ENCODE measurements at regions not wholly inside any gene's neighbourhood (a gene's known extent, or its start where the extent isn't known, plus 50 kb on each side); places are given as distances from the start of the nearest gene placed in this dataset.

- TF ChIP-seq POLR2AphosphoS5 (IDR thresholded peaks at IDR 0.05; ENCODE audit: low read depth, low read length): no peak
- no peak for TF ChIP-seq FOXP2 (optimal IDR thresholded peaks at IDR 0.05; ENCODE audit: borderline replicate concordance, extremely low read depth, extremely low read length, insufficient read depth)
- TF ChIP-seq SIN3A (IDR thresholded peaks at IDR 0.05; ENCODE audit: borderline replicate concordance, insufficient read depth, low read length): no peak
- no peak for TF ChIP-seq TAF1 (IDR thresholded peaks at IDR 0.05; ENCODE audit: borderline replicate concordance, insufficient read depth, low read length)
- TF ChIP-seq, protein P1, sequence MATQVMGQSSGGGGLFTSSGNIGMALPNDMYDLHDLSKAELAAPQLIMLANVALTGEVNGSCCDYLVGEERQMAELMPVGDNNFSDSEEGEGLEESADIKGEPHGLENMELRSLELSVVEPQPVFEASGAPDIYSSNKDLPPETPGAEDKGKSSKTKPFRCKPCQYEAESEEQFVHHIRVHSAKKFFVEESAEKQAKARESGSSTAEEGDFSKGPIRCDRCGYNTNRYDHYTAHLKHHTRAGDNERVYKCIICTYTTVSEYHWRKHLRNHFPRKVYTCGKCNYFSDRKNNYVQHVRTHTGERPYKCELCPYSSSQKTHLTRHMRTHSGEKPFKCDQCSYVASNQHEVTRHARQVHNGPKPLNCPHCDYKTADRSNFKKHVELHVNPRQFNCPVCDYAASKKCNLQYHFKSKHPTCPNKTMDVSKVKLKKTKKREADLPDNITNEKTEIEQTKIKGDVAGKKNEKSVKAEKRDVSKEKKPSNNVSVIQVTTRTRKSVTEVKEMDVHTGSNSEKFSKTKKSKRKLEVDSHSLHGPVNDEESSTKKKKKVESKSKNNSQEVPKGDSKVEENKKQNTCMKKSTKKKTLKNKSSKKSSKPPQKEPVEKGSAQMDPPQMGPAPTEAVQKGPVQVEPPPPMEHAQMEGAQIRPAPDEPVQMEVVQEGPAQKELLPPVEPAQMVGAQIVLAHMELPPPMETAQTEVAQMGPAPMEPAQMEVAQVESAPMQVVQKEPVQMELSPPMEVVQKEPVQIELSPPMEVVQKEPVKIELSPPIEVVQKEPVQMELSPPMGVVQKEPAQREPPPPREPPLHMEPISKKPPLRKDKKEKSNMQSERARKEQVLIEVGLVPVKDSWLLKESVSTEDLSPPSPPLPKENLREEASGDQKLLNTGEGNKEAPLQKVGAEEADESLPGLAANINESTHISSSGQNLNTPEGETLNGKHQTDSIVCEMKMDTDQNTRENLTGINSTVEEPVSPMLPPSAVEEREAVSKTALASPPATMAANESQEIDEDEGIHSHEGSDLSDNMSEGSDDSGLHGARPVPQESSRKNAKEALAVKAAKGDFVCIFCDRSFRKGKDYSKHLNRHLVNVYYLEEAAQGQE (IDR thresholded peaks at IDR 0.05; ENCODE audit: insufficient read depth in 1 of 2, low read depth in 2 of 2, low read length in 2 of 2): no peak
These were observed 285.2 kb downstream of the PTPRC start for GRCh38 chr1:198923993-198924392.

GRCh38 chr1:198925567-198925966 is 286.7 kb downstream of the PTPRC start:
- TF ChIP-seq, protein P1 (IDR thresholded peaks at IDR 0.05; ENCODE audit: insufficient read depth in 1 of 2, low read depth in 2 of 2, low read length in 2 of 2): no peak
- TF ChIP-seq FOXP2 (optimal IDR thresholded peaks at IDR 0.05; ENCODE audit: borderline replicate concordance, extremely low read depth, extremely low read length, insufficient read depth): no peak
- no peak for TF ChIP-seq SIN3A (IDR thresholded peaks at IDR 0.05; ENCODE audit: borderline replicate concordance, insufficient read depth, low read length)
- TF ChIP-seq POLR2AphosphoS5 (IDR thresholded peaks at IDR 0.05; ENCODE audit: low read depth, low read length): no peak

- TF ChIP-seq FOXP2 (optimal IDR thresholded peaks at IDR 0.05; ENCODE audit: borderline replicate concordance, extremely low read depth, extremely low read length, insufficient read depth): no peak
- TF ChIP-seq SIN3A (IDR thresholded peaks at IDR 0.05; ENCODE audit: borderline replicate concordance, insufficient read depth, low read length): no peak
- TF ChIP-seq, protein P1 (IDR thresholded peaks at IDR 0.05; ENCODE audit: insufficient read depth in 1 of 2, low read depth in 2 of 2, low read length in 2 of 2): no peak
- no peak for TF ChIP-seq POLR2AphosphoS5 (IDR thresholded peaks at IDR 0.05; ENCODE audit: low read depth, low read length)
- no peak for TF ChIP-seq TAF1 (IDR thresholded peaks at IDR 0.05; ENCODE audit: borderline replicate concordance, insufficient read depth, low read length)
These were observed 288.3 kb downstream of the PTPRC start for GRCh38 chr1:198927129-198927528.

DNA sequence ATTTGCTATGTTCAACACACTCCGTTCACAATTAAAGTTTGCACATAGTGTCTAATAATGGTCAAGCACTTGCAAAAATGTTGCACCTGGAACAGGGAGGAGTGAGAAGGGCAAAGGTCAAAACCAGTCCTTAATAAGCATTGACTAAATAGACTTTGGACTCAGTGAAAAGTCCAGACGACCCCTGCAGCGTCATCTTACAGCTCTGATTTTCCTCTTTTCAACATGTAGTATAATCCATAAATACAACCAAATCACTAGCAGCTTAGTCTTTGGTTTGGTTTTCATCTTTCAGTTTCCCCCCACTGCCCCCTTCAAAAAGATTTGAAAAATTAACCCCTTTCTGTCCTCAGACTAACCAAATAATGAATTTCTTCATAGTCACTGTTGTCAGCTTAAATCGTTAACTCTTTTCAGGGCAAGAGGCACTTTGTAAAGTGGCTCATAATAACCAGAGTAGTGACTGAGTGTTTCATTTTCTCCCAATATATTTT is 290.3 kb downstream of the PTPRC start:
- TF ChIP-seq FOXP2 (optimal IDR thresholded peaks at IDR 0.05; ENCODE audit: borderline replicate concordance, extremely low read depth, extremely low read length, insufficient read depth): no peak
- no peak for TF ChIP-seq SIN3A (IDR thresholded peaks at IDR 0.05; ENCODE audit: borderline replicate concordance, insufficient read depth, low read length)
- TF ChIP-seq TAF1 (IDR thresholded peaks at IDR 0.05; ENCODE audit: borderline replicate concordance, insufficient read depth, low read length): no peak
- TF ChIP-seq, protein P1 (IDR thresholded peaks at IDR 0.05; ENCODE audit: insufficient read depth in 1 of 2, low read depth in 2 of 2, low read length in 2 of 2): no peak
- TF ChIP-seq POLR2AphosphoS5 (IDR thresholded peaks at IDR 0.05; ENCODE audit: low read depth, low read length): no peak

All from PFSK-1 (cell line).